Neural crest cell (in vitro differentiated cells): ENCODE measurements at regions not wholly inside any gene's neighbourhood (a gene's known extent, or its start where the extent isn't known, plus 50 kb on each side); places are given as distances from the start of the nearest gene placed in this dataset.

ENCODE experiments used
- DNase-seq: peaks from one replicate; pipeline ENCODE4 v3.0.0; 2021; ENCODE audit warnings: low read depth, mixed read lengths, low spot score
- H3K27ac Mint-ChIP-seq: one replicate; pipeline ENCODE4 v1.8.0; 2021; ENCODE audit warnings: mild to moderate bottlenecking, mixed read lengths; ENCODE audit not compliant: unreplicated experiment
- H3K27me3 Mint-ChIP-seq: 2 replicates; pipeline ENCODE4 v1.8.0; 2021; ENCODE audit warnings: low read depth, mild to moderate bottlenecking, mixed read lengths
- H3K36me3 Mint-ChIP-seq: 2 replicates; pipeline ENCODE4 v1.8.0; 2021; ENCODE audit warnings: low read depth, mild to moderate bottlenecking, mixed read lengths
- H3K4me1 Mint-ChIP-seq: 2 replicates; pipeline ENCODE4 v1.8.0; 2021; ENCODE audit warnings: mixed read lengths
- H3K4me3 Mint-ChIP-seq: one replicate; pipeline ENCODE4 v1.8.0; 2021; ENCODE audit warnings: mild to moderate bottlenecking, mixed read lengths
- H3K9me3 Mint-ChIP-seq: 2 replicates; pipeline ENCODE4 v1.8.0; 2021; ENCODE audit warnings: mixed read lengths
- TF ChIP-seq, protein P1 (sequence below): fragments of 200-600 bp; sonication (generic); conservative IDR thresholded peaks from 2 replicates; pipeline ENCODE4 v1.5.0; 2021; ENCODE audit warnings: antibody characterized with exemption, mild to moderate bottlenecking

DNA sequence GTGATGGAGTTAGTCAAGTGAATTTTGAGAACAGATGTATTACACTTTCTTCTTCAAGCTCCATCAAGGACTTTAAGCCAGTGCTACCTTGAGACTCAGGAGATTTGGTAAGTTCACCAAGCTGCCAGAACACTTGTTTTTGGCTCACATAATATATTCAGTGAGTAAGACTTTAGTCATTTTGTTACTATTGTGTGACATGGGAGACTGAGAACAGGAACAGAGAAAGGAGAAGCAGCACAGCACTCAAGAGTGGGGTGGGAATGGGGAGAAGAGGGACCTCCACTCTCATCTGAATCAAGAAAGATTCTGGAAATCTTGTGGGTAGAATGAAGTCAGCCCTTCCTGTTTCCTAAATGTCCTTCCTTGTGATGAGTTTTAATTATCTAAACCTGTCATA lies 87.3 kb upstream of the TET2 start:
- no peak overlapping the region for H3K4me3 Mint-ChIP-seq
- H3K36me3 Mint-ChIP-seq: no peaks in the 10 kb centered on the region
- H3K4me1 Mint-ChIP-seq: peaks cover 7% of the 10 kb centered on the region
- H3K27ac Mint-ChIP-seq: no peak overlapping the region
- TF ChIP-seq, protein P1, sequence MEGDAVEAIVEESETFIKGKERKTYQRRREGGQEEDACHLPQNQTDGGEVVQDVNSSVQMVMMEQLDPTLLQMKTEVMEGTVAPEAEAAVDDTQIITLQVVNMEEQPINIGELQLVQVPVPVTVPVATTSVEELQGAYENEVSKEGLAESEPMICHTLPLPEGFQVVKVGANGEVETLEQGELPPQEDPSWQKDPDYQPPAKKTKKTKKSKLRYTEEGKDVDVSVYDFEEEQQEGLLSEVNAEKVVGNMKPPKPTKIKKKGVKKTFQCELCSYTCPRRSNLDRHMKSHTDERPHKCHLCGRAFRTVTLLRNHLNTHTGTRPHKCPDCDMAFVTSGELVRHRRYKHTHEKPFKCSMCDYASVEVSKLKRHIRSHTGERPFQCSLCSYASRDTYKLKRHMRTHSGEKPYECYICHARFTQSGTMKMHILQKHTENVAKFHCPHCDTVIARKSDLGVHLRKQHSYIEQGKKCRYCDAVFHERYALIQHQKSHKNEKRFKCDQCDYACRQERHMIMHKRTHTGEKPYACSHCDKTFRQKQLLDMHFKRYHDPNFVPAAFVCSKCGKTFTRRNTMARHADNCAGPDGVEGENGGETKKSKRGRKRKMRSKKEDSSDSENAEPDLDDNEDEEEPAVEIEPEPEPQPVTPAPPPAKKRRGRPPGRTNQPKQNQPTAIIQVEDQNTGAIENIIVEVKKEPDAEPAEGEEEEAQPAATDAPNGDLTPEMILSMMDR: no peak
- DNase-seq: no peak
- H3K9me3 Mint-ChIP-seq: peaks cover 2% of the 10 kb centered on the region
- H3K27me3 Mint-ChIP-seq: no peaks in the 10 kb centered on the region

DNA sequence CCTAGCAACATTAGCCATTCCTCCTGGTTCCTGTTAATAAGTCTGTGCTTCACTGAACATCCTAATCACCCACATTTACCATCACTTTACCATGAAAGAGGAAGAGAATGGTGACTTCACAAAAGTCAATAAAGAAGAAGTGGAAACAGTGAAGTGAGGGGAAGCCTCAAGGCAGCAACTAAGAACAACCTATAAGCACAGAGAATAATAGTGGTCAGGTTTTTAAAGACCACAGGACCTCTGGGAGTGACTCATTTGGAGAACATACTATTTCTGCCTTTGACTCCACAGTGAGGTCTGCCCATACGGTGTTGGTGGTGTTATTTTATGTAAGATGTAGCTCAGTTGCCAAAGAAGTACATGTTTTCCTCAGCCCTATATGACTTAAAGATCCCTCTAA lies 86.0 kb upstream of the TET2 start:
- Mint-ChIP-seq H3K4me1 (peaks cover 7% of the 10 kb centered on the region), H3K4me3 (no peak overlapping the region), H3K9me3 (peaks cover 2% of the 10 kb centered on the region), H3K27ac (no peak overlapping the region), H3K27me3 (no peaks in the 10 kb centered on the region), H3K36me3 (no peaks in the 10 kb centered on the region)
- DNase-seq: no peak
- TF ChIP-seq, protein P1: no peak

DNA sequence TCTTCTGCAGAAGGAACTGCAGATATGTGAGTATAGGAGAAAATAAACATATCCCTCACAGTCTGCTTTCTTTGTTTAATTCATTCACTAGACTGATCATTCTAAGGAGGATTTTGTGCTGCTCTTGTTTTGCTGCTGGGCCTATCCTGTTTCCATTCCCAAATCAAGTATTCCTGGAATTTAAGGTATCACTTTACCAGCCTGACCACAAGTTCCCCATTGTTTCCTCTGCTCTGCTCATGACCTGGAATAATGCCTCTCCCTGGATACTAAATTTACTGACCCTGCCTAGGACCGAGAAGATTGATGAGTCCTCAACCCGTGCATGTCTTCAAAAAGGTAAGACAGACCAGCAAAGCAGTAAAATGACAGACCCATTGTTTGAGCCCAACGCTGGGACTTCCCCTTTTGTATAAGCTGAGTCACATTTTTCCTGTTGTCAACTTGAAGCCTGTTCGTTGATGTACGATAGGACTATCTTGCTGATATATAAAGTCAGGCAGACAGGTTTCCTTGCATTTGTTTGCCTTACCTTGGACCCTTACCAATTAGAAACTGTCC lies 85.5 kb upstream of the TET2 start:
- Mint-ChIP-seq H3K27ac (no peak overlapping the region), H3K9me3 (peaks cover 2% of the 10 kb centered on the region), H3K27me3 (no peaks in the 10 kb centered on the region), H3K36me3 (no peaks in the 10 kb centered on the region), H3K4me1 (peaks cover 7% of the 10 kb centered on the region), H3K4me3 (no peak overlapping the region)
- DNase-seq: no peak
- TF ChIP-seq, protein P1: no peak

DNA sequence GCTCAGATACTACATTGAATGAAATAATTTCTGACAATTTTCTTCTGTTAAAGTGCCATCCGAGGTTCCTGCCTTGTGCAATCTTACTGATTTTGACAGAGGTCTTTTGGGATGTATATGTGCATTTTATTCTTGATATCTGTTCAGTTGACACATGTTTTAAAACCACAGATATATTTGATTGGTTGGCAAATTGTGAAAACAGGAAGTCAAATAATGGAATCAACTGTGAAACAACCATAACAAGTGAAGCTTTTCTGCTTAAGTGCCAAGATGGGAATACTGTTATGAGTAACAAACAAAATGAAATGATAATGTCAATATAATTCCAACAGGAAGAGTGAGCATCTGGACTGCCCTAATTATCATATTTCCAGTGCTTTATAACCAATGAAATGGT lies 84.9 kb upstream of the TET2 start:
- DNase-seq: no peak
- Mint-ChIP-seq H3K27ac (no peak overlapping the region), H3K4me3 (no peak overlapping the region), H3K27me3 (no peaks in the 10 kb centered on the region), H3K4me1 (peaks cover 7% of the 10 kb centered on the region), H3K9me3 (peaks cover 2% of the 10 kb centered on the region), H3K36me3 (no peaks in the 10 kb centered on the region)
- TF ChIP-seq, protein P1: no peak

DNA sequence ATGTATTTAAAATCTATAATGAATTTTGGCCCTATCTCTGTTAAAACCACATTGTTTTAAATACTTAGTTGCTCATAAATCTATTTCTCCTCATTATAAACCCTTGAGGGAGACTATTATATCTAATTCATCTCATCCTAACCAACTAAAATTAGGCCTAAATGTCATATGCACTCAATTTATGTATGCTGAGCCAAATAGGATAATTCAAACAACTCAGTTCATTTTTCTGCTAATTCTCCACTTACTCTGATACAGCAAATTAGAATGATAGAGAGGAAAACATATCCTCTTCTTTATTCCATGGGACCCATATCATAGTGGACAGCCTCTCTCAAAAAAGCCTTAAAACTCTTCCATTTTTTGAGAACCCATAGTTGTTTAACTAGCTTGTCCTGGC lies 80.3 kb upstream of the TET2 start:
- no peak overlapping the region for H3K4me3 Mint-ChIP-seq
- H3K27ac Mint-ChIP-seq: no peak overlapping the region
- DNase-seq: no peak
- H3K9me3 Mint-ChIP-seq: peaks cover 2% of the 10 kb centered on the region
- H3K36me3 Mint-ChIP-seq: no peaks in the 10 kb centered on the region
- peaks cover 18% of the 10 kb centered on the region for H3K4me1 Mint-ChIP-seq
- TF ChIP-seq, protein P1: no peak
- no peaks in the 10 kb centered on the region for H3K27me3 Mint-ChIP-seq
